ENCODE measurements at regions not wholly inside any gene's neighbourhood (a gene's known extent, or its start where the extent isn't known, plus 50 kb on each side); places are given as distances from the start of the nearest gene placed in this dataset.
"Not testable (repeated sequence)": the region's sequence is repeated elsewhere in the genome, so short reads cannot be mapped to it uniquely, and the experiment has no call there.

DNA sequence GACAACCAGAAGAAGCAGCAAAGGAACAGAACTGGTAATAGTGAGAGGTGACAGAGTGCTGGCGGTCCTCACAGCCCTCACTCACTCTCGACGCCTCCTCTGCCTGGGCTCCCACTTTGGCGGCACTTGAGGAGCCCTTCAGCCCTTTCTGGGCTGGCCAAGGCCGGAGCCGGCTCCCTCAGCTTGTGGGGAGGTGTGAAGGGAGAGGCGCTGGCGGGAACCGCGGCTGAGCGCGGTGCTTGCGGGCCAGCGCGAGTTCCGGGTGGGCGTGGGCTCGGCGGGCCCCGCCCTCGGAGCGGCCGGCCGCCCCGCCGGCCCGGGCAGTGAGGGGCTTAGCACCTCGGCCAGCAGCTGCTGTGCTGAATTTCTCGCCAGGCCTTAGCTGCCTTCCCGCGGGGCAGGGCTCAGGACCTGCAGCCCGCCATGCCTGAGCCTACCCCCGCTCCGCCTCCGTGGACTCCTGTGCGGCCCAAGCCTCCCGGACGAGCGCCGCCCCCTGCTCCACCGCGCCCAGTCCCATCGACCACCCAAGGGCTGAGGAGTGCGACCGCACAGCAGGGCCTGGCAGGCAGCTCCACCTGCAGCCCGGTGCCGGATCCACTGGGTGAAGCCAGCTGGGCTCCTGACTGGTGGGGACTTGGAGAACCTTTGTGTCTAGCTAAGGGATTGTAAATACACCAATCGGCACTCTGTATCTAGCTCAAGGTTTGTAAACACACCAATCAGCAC is 366.0 kb downstream of the DNAH5 start:
- not testable (repeated sequence) for ATAC-seq

DNA sequence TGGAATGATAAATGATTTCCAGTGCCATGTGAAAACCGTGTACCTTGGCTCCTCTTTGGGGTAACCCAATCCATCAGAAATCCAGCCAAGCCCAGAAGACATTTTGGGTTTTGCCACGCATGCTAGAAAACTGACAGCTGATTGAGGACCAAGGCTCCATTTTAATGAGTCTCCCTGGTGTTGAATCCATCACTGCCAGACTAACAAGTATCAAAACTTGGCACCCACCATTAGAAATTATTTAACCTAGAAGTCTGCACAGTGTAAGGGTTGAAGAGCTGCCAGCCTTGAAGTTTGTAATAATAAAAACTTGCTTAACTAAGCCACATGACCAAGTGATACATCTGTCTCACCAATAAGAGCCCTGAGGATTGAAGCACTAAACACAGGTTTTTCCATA is 369.9 kb downstream of the DNAH5 start:
- no peak for ATAC-seq
- TF ChIP-seq PPARA (CRISPR knock-in tag; IDR thresholded peaks at IDR 0.05; ENCODE audit: borderline replicate concordance) (no peak), BACH2 (CRISPR knock-in tag; IDR thresholded peaks at IDR 0.05; ENCODE audit: borderline replicate concordance) (no peak), ZFP30 (CRISPR knock-in tag; IDR thresholded peaks at IDR 0.05) (no peak)

- TF ChIP-seq TSHZ2 (CRISPR knock-in tag; IDR thresholded peaks at IDR 0.05) (no peak), TOX (CRISPR knock-in tag; IDR thresholded peaks at IDR 0.05; ENCODE audit: borderline replicate concordance) (no peak), CSDC2 (CRISPR knock-in tag; IDR thresholded peaks at IDR 0.05) (no peak), ZNF70 (CRISPR knock-in tag; IDR thresholded peaks at IDR 0.05) (no peak), POU6F1 (CRISPR knock-in tag; IDR thresholded peaks at IDR 0.05; ENCODE audit: borderline replicate concordance, low read depth) (no peak), ZFP3 (CRISPR knock-in tag; IDR thresholded peaks at IDR 0.05) (no peak), TCF4 (CRISPR knock-in tag; IDR thresholded peaks at IDR 0.05; ENCODE audit: borderline replicate concordance) (no peak), ZNF565 (CRISPR knock-in tag; conservative IDR thresholded peaks at IDR 0.05; ENCODE audit: low read depth) (no peak)
- no peak for ATAC-seq
Observed at GRCh38 chr5:13572163-13572562, 372.3 kb downstream of the DNAH5 start.

- TF ChIP-seq ISL1 (CRISPR knock-in tag; IDR thresholded peaks at IDR 0.05), result no peak
- no peak for TF ChIP-seq ARNTL (CRISPR knock-in tag; IDR thresholded peaks at IDR 0.05; ENCODE audit: borderline replicate concordance, low read depth)
- TF ChIP-seq BACH2 (CRISPR knock-in tag; IDR thresholded peaks at IDR 0.05; ENCODE audit: borderline replicate concordance), result no peak
- no peak for TF ChIP-seq TSHZ2 (CRISPR knock-in tag; IDR thresholded peaks at IDR 0.05)
- no peak for TF ChIP-seq GLIS3 (CRISPR knock-in tag; IDR thresholded peaks at IDR 0.05)
- no peak for TF ChIP-seq ZNF70 (CRISPR knock-in tag; IDR thresholded peaks at IDR 0.05)
- no peak for TF ChIP-seq PATZ1 (CRISPR knock-in tag; IDR thresholded peaks at IDR 0.05; ENCODE audit: borderline replicate concordance)
- no peak for TF ChIP-seq ESRRG (CRISPR knock-in tag; IDR thresholded peaks at IDR 0.05)
- no peak for TF ChIP-seq ZNF8 (CRISPR knock-in tag; IDR thresholded peaks at IDR 0.05)
- TF ChIP-seq ZFP30 (CRISPR knock-in tag; IDR thresholded peaks at IDR 0.05), result no peak
- TF ChIP-seq TCF4 (CRISPR knock-in tag; IDR thresholded peaks at IDR 0.05; ENCODE audit: borderline replicate concordance), result no peak
- no peak for TF ChIP-seq PPARA (CRISPR knock-in tag; IDR thresholded peaks at IDR 0.05; ENCODE audit: borderline replicate concordance)
- no peak for ATAC-seq
Observed at GRCh38 chr5:13569090-13569715, 375.3 kb downstream of the DNAH5 start.

Data from SK-N-SH treated with all-trans-retinoic acid at 6 μM for 48 hours (cell line).